CD4-positive, alpha-beta T cell (primary cell): ENCODE measurements at regions not wholly inside any gene's neighbourhood (a gene's known extent, or its start where the extent isn't known, plus 50 kb on each side); places are given as distances from the start of the nearest gene placed in this dataset.

Experiments used
- ATAC-seq: fragments of 200-7000 bp; cut with Tn5 transposase; one replicate; pipeline ENCODE4 v1.10.0; 2022; ENCODE audit warnings: mild to moderate bottlenecking; ENCODE audit not compliant: poor library complexity
- CTCF ChIA-PET: fragments of 350-600 bp; sonication (Branson Sonifier 250); formaldehyde crosslinking; loops from one replicate; lab custom pipeline; 2021; ENCODE audit warnings: antibody characterized with exemption, inconsistent platforms; lab: Charles Lee
- POLR2A ChIA-PET: fragments of 350-600 bp; sonication (Branson Sonifier 250); formaldehyde crosslinking; loops from one replicate; lab custom pipeline; 2021; ENCODE audit warnings: antibody characterized with exemption, inconsistent platforms; lab: Charles Lee
- DNase-seq, 14 experiments: peaks; one replicate each; pipeline ENCODE4 v3.0.0-alpha.2; 2013 to 2020; ENCODE audit warnings: mixed read lengths in 2 of 14
- H3K27ac ChIP-seq, 2 donors: one replicate each; pipeline versions ENCODE4 v1.5.1 to v1.7.0; 2013; ENCODE audit warnings: low read length in 2 of 2, low read depth in 1 of 2, mild to moderate bottlenecking in 1 of 2
- H3K27me3 ChIP-seq, 2 experiments: 1 replicate in 1 of 2; 2 replicates in 1 of 2; pipeline versions ENCODE4 v1.6.1 to v1.7.0; 2013; ENCODE audit warnings: low read length in 2 of 2, control low read depth in 1 of 2, mild to moderate bottlenecking in 1 of 2, moderate library complexity in 1 of 2; ENCODE audit not compliant: insufficient read depth in 2 of 2, control insufficient read depth in 1 of 2
- H3K36me3 ChIP-seq: one replicate; pipeline ENCODE4 v1.6.1; 2013; ENCODE audit warnings: low read length, control low read depth; ENCODE audit not compliant: insufficient read depth
- H3K4me1 ChIP-seq: one replicate; pipeline ENCODE4 v1.6.1; 2013; ENCODE audit warnings: low read length, control low read depth; ENCODE audit not compliant: insufficient read depth
- H3K4me3 ChIP-seq: one replicate; pipeline ENCODE4 v1.5.1; 2013; ENCODE audit warnings: mild to moderate bottlenecking, low read length, moderate library complexity
- H3K9me3 ChIP-seq, 2 experiments: 1 replicate in 1 of 2; 2 replicates in 1 of 2; pipeline versions ENCODE4 v1.6.1 to v1.7.0; 2013; ENCODE audit warnings: low read length in 2 of 2, mild to moderate bottlenecking in 2 of 2, control low read depth in 1 of 2, moderate library complexity in 1 of 2; ENCODE audit not compliant: control insufficient read depth in 1 of 2, insufficient read depth in 1 of 2
- H3K27ac Mint-ChIP-seq: one replicate; pipeline ENCODE4 v1.8.0; 2020; ENCODE audit warnings: mixed read lengths
- H3K27me3 Mint-ChIP-seq: one replicate; pipeline ENCODE4 v1.8.0; 2021; ENCODE audit warnings: mixed read lengths
- H3K36me3 Mint-ChIP-seq: one replicate; pipeline ENCODE4 v1.8.0; 2021; ENCODE audit warnings: low read depth, mixed read lengths
- H3K4me1 Mint-ChIP-seq: one replicate; pipeline ENCODE4 v1.8.0; 2021; ENCODE audit warnings: low read depth, mixed read lengths
- H3K4me3 Mint-ChIP-seq: one replicate; pipeline ENCODE4 v1.8.0; 2020; ENCODE audit warnings: mild to moderate bottlenecking, mixed read lengths
- H3K9me3 Mint-ChIP-seq: one replicate; pipeline ENCODE4 v1.8.0; 2020; ENCODE audit warnings: mixed read lengths
- CTCF ChIP-seq: fragments of 200-600 bp; IDR thresholded peaks from one replicate; pipeline ENCODE4 v1.8.0; 2022; ENCODE audit warnings: antibody characterized with exemption, mild to moderate bottlenecking
- intact Hi-C, 2 experiments: fragments of 100-400 bp; cut with DNase I in 1 of 2; cut with micrococcal nuclease in 1 of 2; formaldehyde crosslinking; loops; one replicate each; pipeline versions ENCODE4 v1.15.1 to v1.9.0; 2023 to 2025; cut with DNase I, micrococcal nuclease

GRCh38 chr5:142206801-142207200 is 98.2 kb downstream of the NDFIP1 start:
- TF ChIP-seq CTCF = no peak
- Mint-ChIP-seq H3K27ac (no peak overlapping the region), H3K27me3 (no peaks in the 10 kb centered on the region), H3K9me3 (no peaks in the 10 kb centered on the region), H3K4me1 (no peaks in the 10 kb centered on the region), H3K4me3 (no peak overlapping the region), H3K36me3 (no peaks in the 10 kb centered on the region)
- ChIA-PET CTCF (no interaction called here), POLR2A (no interaction called here)
- Histone ChIP-seq H3K27me3 (no peaks in the 10 kb centered on the region), H3K27ac (no peak overlapping the region), H3K4me1 (no peaks in the 10 kb centered on the region), H3K9me3 (no peaks in the 10 kb centered on the region), H3K4me3 (no peak overlapping the region), H3K36me3 (no peaks in the 10 kb centered on the region)
- intact Hi-C loops = no loop called here
- ATAC-seq (no peak), DNase-seq (no peak)

- POLR2A ChIA-PET = no interaction called here
- no peaks in the 10 kb centered on the region for H3K36me3 Mint-ChIP-seq
- intact Hi-C loops = loop anchor here in 1 of 2 experiments (5.0 kb wide), 1 partner anchor 138 kb away; no protein-coding TSS in a partner anchor
- Histone ChIP-seq H3K36me3 (no peaks in the 10 kb centered on the region), H3K27me3 (no peaks in the 10 kb centered on the region), H3K4me3 (no peak overlapping the region), H3K27ac (no peak overlapping the region), H3K4me1 (no peaks in the 10 kb centered on the region), H3K9me3 (no peaks in the 10 kb centered on the region)
- DNase-seq = no peak
- H3K9me3 Mint-ChIP-seq = no peaks in the 10 kb centered on the region
- CTCF ChIA-PET = no interaction called here
- no peak overlapping the region for H3K27ac Mint-ChIP-seq
- no peaks in the 10 kb centered on the region for H3K4me1 Mint-ChIP-seq
- H3K4me3 Mint-ChIP-seq = no peak overlapping the region
- no peak for ATAC-seq
- no peaks in the 10 kb centered on the region for H3K27me3 Mint-ChIP-seq
- TF ChIP-seq CTCF = no peak
These were observed 95.6 kb downstream of the NDFIP1 start for GRCh38 chr5:142204219-142204618.
